GM13976 (cell line): ENCODE measurements at regions not wholly inside any gene's neighbourhood (a gene's known extent, or its start where the extent isn't known, plus 50 kb on each side); places are given as distances from the start of the nearest gene placed in this dataset.
"Not testable (repeated sequence)": the region's sequence is repeated elsewhere in the genome, so short reads cannot be mapped to it uniquely, and the experiment has no call there.

ENCODE experiments used
- DNase-seq: peaks from one replicate; pipeline ENCODE4 v3.0.0; 2012; ENCODE audit warnings: low spot score
- CTCF ChIP-seq: IDR thresholded peaks from 2 replicates; pipeline ENCODE4 v1.5.1; 2012; ENCODE audit warnings: borderline replicate concordance, mild to moderate bottlenecking; ENCODE audit not compliant: insufficient read depth; ENCODE audit errors: extremely low read depth, missing control alignments, control extremely low read depth
- in situ Hi-C: fragments of 300-500 bp; cut with MboI; formaldehyde crosslinking; loops from one replicate; pipeline ENCODE4 v1.12.0; 2022; ENCODE audit warnings: low sequenced_read_pairs, mixed read lengths, inconsistent platforms; ENCODE audit not compliant: unreplicated experiment

GRCh38 chr13:99681695-99682094, 180.4 kb downstream of the TM9SF2 start:
- in situ Hi-C loops, result no loop called here
- no peak for TF ChIP-seq CTCF
- no peak for DNase-seq

GRCh38 chr13:99677116-99677951, 176.1 kb downstream of the TM9SF2 start:
- in situ Hi-C loops, result no loop called here
- no peak for DNase-seq
- no peak for TF ChIP-seq CTCF

DNA sequence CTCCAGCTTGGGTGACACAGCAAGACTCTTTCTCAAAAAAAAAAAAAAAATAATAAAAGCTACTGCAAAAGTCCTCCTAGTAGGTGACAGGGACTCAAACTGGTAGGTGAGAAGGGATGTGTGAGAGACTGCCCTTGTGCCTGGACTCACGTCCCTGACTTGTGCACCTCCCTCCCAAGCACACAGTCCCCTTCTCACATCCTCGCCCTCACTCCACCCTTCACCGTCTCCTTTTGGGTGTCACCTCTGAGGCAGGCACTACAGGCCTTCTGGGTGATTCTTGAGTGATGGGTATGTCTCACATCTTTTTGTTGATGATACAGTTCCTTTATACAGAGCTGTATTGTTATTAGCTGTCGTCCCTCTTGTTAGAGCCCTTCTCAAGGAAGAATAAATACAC, 170.5 kb downstream of the TM9SF2 start:
- in situ Hi-C loops, result loop anchor here (25.0 kb wide), 1 partner anchor 241 kb away; no protein-coding TSS in a partner anchor
- TF ChIP-seq CTCF, result no peak
- no peak for DNase-seq

GRCh38 chr13:99669096-99669495, 167.8 kb downstream of the TM9SF2 start:
- not testable (repeated sequence) for DNase-seq

GRCh38 chr13:99666146-99666805, 165.0 kb downstream of the TM9SF2 start:
- in situ Hi-C loops, result loop anchor here (25.0 kb wide), 1 partner anchor 246 kb away; no protein-coding TSS in a partner anchor
- no peak for TF ChIP-seq CTCF
- no peak for DNase-seq

More at GRCh38 chr13:99669096-99669495, 167.8 kb downstream of the TM9SF2 start:
- in situ Hi-C loops, result loop anchor here (25.0 kb wide), 1 partner anchor 243 kb away; no protein-coding TSS in a partner anchor

GRCh38 chr13:99665711-99666110, 164.4 kb downstream of the TM9SF2 start:
- no peak for TF ChIP-seq CTCF
- DNase-seq, result no peak
- in situ Hi-C loops, result loop anchor here (25.0 kb wide), 1 partner anchor 247 kb away; no protein-coding TSS in a partner anchor

GRCh38 chr13:99663908-99664307, 162.6 kb downstream of the TM9SF2 start:
- no peak for DNase-seq
- no peak for TF ChIP-seq CTCF
- in situ Hi-C loops, result loop anchor here (25.0 kb wide), 1 partner anchor 248 kb away; no protein-coding TSS in a partner anchor
